HL-60/S4 treated with retinoic acid at 250 ng/mL for 4 days and 3 days (cell line): ENCODE measurements at regions not wholly inside any gene's neighbourhood (a gene's known extent, or its start where the extent isn't known, plus 50 kb on each side); places are given as distances from the start of the nearest gene placed in this dataset.

ENCODE experiments used
- in situ Hi-C: fragments of 300-500 bp; cut with MboI; formaldehyde crosslinking; loops from 2 replicates; pipeline ENCODE4 v1.7.0; 2022; ENCODE audit warnings: low sequenced_read_pairs

GRCh38 chr1:103854279-103854678 is 104.6 kb downstream of the AMY1C start:
- in situ Hi-C loops, result no loop called here

DNA sequence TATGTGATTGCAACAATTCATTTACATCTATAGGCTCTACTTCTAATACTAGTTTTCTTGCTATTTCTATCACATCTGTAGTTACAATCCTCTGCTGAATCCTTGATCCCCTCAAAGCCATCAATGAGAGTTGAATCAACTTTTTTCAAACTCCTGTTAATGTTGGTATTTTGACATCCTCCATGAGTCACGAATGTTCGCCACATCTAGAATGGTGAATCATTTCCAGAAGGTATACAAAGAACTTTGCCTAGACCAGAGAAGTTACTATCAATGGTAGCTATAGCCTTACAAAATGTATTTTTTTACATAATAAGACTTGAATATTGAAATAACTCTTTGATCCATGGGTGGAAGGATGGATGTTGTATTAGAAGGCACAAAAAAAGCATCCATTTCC is 110.0 kb downstream of the AMY1C start:
- in situ Hi-C loops, result no loop called here

- in situ Hi-C loops, result no loop called here
Measured at GRCh38 chr1:103898576-103899345, 149.1 kb downstream of the AMY1C start.

GRCh38 chr1:103900005-103900404 is 150.3 kb downstream of the AMY1C start:
- in situ Hi-C loops, result no loop called here

DNA sequence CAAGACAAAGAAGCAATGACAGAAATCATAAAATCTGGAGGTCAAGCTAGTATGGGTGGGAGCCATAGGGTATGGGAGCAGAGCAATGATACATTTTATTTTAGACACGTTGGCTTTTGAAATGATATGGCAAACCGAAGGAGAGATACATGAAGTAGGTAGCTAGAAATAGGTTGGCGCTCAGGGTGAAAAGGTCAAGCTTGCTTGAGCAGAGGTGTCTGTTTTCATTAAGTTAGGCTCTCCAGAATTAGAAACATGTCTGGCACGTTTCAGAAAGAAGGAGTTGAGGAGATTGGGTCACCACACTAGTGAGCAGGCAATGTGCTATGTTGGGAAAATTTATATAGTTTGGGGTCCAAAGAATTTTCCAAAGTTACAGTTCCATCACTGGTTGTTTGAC is 151.4 kb downstream of the AMY1C start:
- in situ Hi-C loops, result no loop called here

GRCh38 chr1:103905363-103905762 is 155.7 kb downstream of the AMY1C start:
- in situ Hi-C loops, result no loop called here

DNA sequence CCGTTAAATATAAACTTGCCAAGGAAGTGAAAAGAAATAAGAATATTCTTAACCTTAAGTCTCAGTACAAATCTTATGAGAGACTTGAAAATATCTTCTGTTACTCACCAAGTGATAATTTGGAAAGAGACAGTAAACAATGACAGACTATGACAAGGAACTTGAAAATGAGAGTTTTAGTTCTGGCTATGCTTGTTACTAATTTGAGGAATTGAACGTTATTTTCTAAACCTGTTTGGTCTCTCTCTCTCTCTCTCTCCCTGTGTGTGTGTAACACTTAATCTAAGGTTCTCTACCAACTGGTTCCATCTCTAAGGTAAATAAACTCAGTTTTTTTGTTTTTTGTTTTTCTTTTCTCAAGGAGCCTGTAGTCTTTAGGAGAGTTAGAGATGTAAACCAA is 161.8 kb downstream of the AMY1C start:
- in situ Hi-C loops, result no loop called here

DNA sequence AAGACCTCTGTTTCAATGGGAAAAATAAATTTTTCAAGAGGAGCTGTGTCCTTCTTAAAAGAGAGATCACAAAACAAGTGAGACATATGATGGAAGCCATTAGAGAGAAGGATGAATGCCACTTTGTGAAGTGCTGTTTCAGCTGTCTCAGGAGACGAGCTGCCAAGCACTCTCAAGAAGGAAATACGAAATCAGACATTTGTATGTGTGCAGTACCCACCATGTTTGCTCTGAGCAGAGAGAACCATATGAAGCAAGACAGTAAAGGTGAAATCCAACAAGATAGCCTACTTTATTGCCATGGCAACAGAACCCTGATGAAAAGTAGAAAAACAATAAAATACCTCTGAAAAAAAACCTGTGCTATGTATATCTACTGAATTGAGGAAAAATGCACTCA is 168.1 kb downstream of the AMY1C start:
- in situ Hi-C loops, result no loop called here

GRCh38 chr1:103931891-103932290 is 182.2 kb downstream of the AMY1C start:
- in situ Hi-C loops, result no loop called here

GRCh38 chr1:103937763-103938357 is 188.2 kb downstream of the AMY1C start:
- in situ Hi-C loops, result no loop called here

GRCh38 chr1:103941086-103941485 is 191.4 kb downstream of the AMY1C start:
- in situ Hi-C loops, result no loop called here

- in situ Hi-C loops, result no loop called here
Measured at GRCh38 chr1:103942029-103942428, 192.3 kb downstream of the AMY1C start.

DNA sequence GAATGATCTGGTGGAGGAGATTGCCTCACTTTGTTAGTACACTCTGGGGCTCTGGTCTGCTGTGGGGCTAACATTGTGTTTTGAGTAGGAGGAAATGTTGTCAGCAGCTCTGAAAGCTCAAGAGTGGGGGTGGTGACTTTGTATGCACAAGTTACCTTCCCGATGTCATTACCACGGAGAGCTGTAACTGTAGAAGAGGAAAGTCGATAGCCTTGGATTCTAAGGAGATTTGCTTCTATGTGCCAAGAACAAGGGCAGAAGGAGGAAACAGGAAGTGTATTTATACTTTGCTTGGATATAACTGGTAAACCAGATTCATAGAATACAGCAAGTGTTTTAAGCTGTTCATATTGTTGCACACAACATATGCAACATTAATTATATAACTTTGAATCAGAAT is 196.1 kb downstream of the AMY1C start:
- in situ Hi-C loops, result no loop called here

DNA sequence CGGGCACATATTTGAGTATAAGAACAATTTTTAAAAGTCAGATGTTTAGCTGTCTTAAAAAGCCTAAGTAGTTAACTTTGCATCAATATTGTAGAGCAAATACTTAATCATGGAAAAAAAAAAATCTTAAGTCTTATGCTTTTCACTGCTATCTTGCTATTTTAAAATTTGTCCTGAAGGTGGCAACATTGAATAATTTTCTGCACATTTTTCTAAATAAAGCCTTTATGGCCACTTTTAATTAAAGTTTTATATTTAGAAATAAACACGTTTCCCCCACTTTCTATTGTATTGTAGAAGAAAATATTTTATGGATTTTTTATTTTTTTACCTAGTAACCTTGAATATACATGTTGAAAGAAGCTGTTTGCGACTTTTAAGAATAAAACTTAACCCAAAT is 198.8 kb downstream of the AMY1C start:
- in situ Hi-C loops, result no loop called here

- in situ Hi-C loops, result no loop called here
Measured at GRCh38 chr1:103949779-103950178, 200.1 kb downstream of the AMY1C start.

GRCh38 chr1:103953386-103953785 is 203.7 kb downstream of the AMY1C start:
- in situ Hi-C loops, result no loop called here

- in situ Hi-C loops, result no loop called here
Measured at GRCh38 chr1:103958699-103959098, 209.0 kb downstream of the AMY1C start.

DNA sequence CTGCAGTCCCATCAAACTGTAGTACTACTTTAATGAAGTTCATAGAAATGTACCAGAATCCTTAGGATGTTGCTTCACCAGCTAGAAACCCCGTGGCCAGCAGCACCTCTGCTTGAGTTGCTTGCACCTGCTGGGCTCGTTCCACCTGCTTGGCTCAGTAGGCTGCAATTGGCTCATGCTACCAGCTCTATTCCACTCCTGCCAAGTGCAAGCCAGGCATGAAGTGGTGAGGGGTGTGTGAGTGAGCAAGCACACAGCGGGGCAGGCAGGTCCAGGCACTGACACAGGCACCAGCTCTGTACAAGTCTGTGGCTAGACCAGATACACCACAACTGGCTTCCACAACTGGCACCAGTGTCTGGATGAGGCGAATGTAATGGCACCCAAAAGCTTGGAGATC is 209.9 kb downstream of the AMY1C start:
- in situ Hi-C loops, result no loop called here

GRCh38 chr1:103960045-103960444 is 210.3 kb downstream of the AMY1C start:
- in situ Hi-C loops, result no loop called here

DNA sequence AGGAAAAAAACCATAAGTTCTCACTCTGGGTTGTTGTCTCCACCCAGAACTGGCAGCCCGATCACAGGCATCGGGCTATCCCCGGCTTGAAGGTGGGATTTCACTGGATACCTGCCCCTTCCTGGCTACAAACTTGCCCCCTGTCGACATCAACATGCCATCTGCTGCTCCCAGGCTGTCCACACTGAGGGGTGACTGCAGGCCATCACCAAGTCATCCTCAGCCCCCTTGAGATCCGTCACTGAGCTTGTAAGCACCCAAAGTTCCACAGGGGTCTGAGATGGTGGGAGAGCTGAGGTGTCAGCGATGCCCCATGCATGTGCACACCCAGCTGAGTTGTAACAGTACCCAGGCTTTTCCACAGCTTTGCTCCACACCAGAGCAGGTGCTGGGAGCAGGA is 211.0 kb downstream of the AMY1C start:
- in situ Hi-C loops, result no loop called here

- in situ Hi-C loops, result no loop called here
Measured at GRCh38 chr1:103986792-103987191, 237.1 kb downstream of the AMY1C start.

GRCh38 chr1:103997631-103998030 is 247.9 kb downstream of the AMY1C start:
- in situ Hi-C loops, result no loop called here
